ENCODE measurements at regions not wholly inside any gene's neighbourhood (a gene's known extent, or its start where the extent isn't known, plus 50 kb on each side); places are given as distances from the start of the nearest gene placed in this dataset.

- Histone ChIP-seq H3K36me3 (ENCODE audit: control insufficient read depth in 4 of 4, insufficient read depth in 3 of 4, low read depth in 1 of 4, low read length in 3 of 4) (no peaks in the 10 kb centered on the region), H3K9ac (ENCODE audit: low read depth in 1 of 2, low read length in 2 of 2) (no peak overlapping the region), H3K27ac (ENCODE audit: low read depth in 1 of 2, low read length in 2 of 2) (no peak overlapping the region), H3K4me3 (ENCODE audit: low read depth in 1 of 3, low read length in 3 of 3) (no peak overlapping the region), H3K4me1 (ENCODE audit: control insufficient read depth in 4 of 4, insufficient read depth in 4 of 4, low read length in 3 of 4) (no peaks in the 10 kb centered on the region), H3K9me3 (ENCODE audit: control insufficient read depth in 4 of 4, low read length in 3 of 4) (no peaks in the 10 kb centered on the region), H3K27me3 (ENCODE audit: control insufficient read depth in 4 of 4, insufficient read depth in 4 of 4, low read length in 3 of 4) (no peaks in the 10 kb centered on the region)
- DNase-seq (ENCODE audit: low spot score), result no peak
- TF ChIP-seq MAX (IDR thresholded peaks at IDR 0.05) (no peak), JUND (IDR thresholded peaks at IDR 0.05) (no peak), NR2F2 (IDR thresholded peaks at IDR 0.05) (no peak), HNF4A (conservative IDR thresholded peaks at IDR 0.05) (no peak), RAD21 (IDR thresholded peaks at IDR 0.05) (no peak)
- TF ChIP-seq, protein P1, sequence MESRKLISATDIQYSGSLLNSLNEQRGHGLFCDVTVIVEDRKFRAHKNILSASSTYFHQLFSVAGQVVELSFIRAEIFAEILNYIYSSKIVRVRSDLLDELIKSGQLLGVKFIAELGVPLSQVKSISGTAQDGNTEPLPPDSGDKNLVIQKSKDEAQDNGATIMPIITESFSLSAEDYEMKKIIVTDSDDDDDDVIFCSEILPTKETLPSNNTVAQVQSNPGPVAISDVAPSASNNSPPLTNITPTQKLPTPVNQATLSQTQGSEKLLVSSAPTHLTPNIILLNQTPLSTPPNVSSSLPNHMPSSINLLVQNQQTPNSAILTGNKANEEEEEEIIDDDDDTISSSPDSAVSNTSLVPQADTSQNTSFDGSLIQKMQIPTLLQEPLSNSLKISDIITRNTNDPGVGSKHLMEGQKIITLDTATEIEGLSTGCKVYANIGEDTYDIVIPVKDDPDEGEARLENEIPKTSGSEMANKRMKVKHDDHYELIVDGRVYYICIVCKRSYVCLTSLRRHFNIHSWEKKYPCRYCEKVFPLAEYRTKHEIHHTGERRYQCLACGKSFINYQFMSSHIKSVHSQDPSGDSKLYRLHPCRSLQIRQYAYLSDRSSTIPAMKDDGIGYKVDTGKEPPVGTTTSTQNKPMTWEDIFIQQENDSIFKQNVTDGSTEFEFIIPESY (IDR thresholded peaks at IDR 0.05), result no peak
- TF ChIP-seq, protein P2, sequence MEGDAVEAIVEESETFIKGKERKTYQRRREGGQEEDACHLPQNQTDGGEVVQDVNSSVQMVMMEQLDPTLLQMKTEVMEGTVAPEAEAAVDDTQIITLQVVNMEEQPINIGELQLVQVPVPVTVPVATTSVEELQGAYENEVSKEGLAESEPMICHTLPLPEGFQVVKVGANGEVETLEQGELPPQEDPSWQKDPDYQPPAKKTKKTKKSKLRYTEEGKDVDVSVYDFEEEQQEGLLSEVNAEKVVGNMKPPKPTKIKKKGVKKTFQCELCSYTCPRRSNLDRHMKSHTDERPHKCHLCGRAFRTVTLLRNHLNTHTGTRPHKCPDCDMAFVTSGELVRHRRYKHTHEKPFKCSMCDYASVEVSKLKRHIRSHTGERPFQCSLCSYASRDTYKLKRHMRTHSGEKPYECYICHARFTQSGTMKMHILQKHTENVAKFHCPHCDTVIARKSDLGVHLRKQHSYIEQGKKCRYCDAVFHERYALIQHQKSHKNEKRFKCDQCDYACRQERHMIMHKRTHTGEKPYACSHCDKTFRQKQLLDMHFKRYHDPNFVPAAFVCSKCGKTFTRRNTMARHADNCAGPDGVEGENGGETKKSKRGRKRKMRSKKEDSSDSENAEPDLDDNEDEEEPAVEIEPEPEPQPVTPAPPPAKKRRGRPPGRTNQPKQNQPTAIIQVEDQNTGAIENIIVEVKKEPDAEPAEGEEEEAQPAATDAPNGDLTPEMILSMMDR (IDR thresholded peaks at IDR 0.05; ENCODE audit: low read depth, low read length, missing input control), result no peak
- WGBS, result 92% methylated on average over 2 of the region's 2 CpGs
Measured at GRCh38 chr12:92044435-92044834, 101.2 kb downstream of the BTG1 start.

DNA sequence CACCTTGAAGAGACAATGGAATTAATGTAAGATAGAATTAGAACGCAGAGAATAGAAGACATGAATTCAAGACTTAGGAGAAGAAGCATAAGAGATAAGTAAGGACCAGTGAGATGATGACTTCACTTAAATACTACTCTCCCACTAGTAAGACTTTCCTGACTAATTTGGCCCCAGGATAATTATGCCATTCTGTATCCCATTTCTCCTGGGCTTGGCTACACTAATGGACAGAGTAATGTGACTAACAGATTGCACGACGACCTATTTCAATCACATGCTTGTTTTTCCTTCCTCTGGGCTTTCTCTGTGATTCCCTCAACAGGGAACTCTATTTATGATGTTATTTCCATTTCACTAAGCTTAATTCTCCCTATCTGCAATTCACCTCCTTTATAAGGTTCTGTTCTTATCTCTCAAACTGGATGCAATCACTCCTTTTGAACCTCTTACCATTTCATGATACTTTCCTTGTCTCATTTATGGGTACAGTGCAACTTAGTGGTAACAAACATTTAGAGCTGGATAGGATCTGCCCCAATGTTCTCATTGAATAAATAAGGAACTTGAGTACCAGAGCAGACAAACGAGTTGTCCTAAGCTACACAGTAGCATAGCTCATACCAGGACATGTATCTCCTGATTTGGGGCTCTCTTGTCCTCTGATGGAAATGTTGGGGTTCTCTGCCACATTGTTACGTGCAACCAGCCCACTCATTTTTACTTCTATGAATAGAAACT lies 102.7 kb downstream of the BTG1 start:
- Histone ChIP-seq H3K4me1 (ENCODE audit: control insufficient read depth in 4 of 4, insufficient read depth in 4 of 4, low read length in 3 of 4) (no peaks in the 10 kb centered on the region), H3K4me3 (ENCODE audit: low read depth in 1 of 3, low read length in 3 of 3) (no peak overlapping the region), H3K27ac (ENCODE audit: low read depth in 1 of 2, low read length in 2 of 2) (no peak overlapping the region), H3K9me3 (ENCODE audit: control insufficient read depth in 4 of 4, low read length in 3 of 4) (no peaks in the 10 kb centered on the region), H3K36me3 (ENCODE audit: control insufficient read depth in 4 of 4, insufficient read depth in 3 of 4, low read depth in 1 of 4, low read length in 3 of 4) (no peaks in the 10 kb centered on the region), H3K9ac (ENCODE audit: low read depth in 1 of 2, low read length in 2 of 2) (no peak overlapping the region), H3K27me3 (ENCODE audit: control insufficient read depth in 4 of 4, insufficient read depth in 4 of 4, low read length in 3 of 4) (no peaks in the 10 kb centered on the region)
- WGBS, result 92% methylated on average over 5 of the region's 5 CpGs
- TF ChIP-seq MAX (IDR thresholded peaks at IDR 0.05) (no peak), RAD21 (IDR thresholded peaks at IDR 0.05) (no peak), ATF3 (IDR thresholded peaks at IDR 0.05) (no peak), NR2F2 (IDR thresholded peaks at IDR 0.05) (no peak), HNF4G (IDR thresholded peaks at IDR 0.05) (no peak), TAF1 (conservative IDR thresholded peaks at IDR 0.05) (no peak), JUND (IDR thresholded peaks at IDR 0.05) (no peak), YY1 (IDR thresholded peaks at IDR 0.05) (no peak), SP1 (IDR thresholded peaks at IDR 0.05) (no peak), FOXA2 (IDR thresholded peaks at IDR 0.05) (no peak), GABPA (IDR thresholded peaks at IDR 0.05 in 1 of 2, conservative IDR thresholded peaks at IDR 0.05 in 1 of 2) (no peak), HNF4A (conservative IDR thresholded peaks at IDR 0.05) (no peak), FOXA1 (IDR thresholded peaks at IDR 0.05) (no peak), EGR1 (IDR thresholded peaks at IDR 0.05; ENCODE audit: low read depth in 2 of 2) (no peak), REST (IDR thresholded peaks at IDR 0.05) (no peak), RXRA (IDR thresholded peaks at IDR 0.05) (no peak)
- TF ChIP-seq, protein P1 (IDR thresholded peaks at IDR 0.05), result no peak
- TF ChIP-seq, protein P2 (IDR thresholded peaks at IDR 0.05; ENCODE audit: low read depth, low read length, missing input control), result no peak
- no peak for DNase-seq (ENCODE audit: low spot score)

All from liver (tissue), 8 donors.